ENCODE measurements at regions not wholly inside any gene's neighbourhood (a gene's known extent, or its start where the extent isn't known, plus 50 kb on each side); places are given as distances from the start of the nearest gene placed in this dataset.

DNA sequence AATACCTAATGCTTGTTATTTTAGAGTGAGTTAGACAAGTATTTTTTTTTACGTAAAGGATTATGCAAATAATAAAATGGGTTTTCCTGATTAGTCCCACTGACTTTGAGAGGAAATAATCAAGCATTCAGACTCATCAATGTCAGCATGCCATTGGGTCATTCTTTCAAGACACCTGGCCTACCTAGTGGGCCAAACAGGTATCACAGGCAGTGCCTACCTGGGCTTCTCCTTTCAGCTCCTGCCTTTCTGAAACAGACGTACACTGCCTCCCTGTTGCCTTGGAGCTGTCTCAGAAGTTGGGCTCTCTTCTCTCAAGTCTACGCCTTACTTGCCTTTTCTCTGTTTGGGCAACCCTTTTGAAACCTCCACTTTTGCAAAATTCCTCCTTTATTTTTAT lies 545.6 kb downstream of the SNAPC1 start:
- TF ChIP-seq CTCF (IDR thresholded peaks at IDR 0.05) (no peak), EP300 (IDR thresholded peaks at IDR 0.05) (no peak), POLR2A (IDR thresholded peaks at IDR 0.05) (no peak)
